GM12872 (cell line): ENCODE measurements at regions not wholly inside any gene's neighbourhood (a gene's known extent, or its start where the extent isn't known, plus 50 kb on each side); places are given as distances from the start of the nearest gene placed in this dataset.

ENCODE experiments used
- TF ChIP-seq, protein P1 (sequence below): IDR thresholded peaks from 3 replicates; pipeline ENCODE4 v1.5.1; 2011; ENCODE audit warnings: low read depth, mild to moderate bottlenecking, low read length, moderate library complexity; ENCODE audit not compliant: insufficient read depth

DNA sequence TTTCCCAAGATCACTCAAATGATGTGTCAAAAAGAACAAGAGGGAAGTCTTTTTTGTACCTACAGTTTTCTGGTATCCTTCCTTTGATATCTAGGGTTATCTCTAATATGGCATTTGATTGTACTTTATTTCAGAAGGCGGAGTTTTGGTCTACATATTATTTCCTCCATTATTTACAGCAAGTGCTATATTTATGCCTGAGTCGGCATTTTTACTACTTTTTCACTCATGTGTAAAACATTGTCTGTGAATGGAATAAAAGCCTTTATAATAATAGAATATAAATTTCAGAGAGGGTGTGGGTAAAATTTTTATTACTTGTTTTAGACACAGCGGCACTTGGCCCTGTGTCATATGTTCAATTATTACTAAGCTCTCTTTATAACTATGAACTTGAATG lies 398.4 kb downstream of the BCKDHB start:
- TF ChIP-seq, protein P1, sequence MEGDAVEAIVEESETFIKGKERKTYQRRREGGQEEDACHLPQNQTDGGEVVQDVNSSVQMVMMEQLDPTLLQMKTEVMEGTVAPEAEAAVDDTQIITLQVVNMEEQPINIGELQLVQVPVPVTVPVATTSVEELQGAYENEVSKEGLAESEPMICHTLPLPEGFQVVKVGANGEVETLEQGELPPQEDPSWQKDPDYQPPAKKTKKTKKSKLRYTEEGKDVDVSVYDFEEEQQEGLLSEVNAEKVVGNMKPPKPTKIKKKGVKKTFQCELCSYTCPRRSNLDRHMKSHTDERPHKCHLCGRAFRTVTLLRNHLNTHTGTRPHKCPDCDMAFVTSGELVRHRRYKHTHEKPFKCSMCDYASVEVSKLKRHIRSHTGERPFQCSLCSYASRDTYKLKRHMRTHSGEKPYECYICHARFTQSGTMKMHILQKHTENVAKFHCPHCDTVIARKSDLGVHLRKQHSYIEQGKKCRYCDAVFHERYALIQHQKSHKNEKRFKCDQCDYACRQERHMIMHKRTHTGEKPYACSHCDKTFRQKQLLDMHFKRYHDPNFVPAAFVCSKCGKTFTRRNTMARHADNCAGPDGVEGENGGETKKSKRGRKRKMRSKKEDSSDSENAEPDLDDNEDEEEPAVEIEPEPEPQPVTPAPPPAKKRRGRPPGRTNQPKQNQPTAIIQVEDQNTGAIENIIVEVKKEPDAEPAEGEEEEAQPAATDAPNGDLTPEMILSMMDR: no peak

DNA sequence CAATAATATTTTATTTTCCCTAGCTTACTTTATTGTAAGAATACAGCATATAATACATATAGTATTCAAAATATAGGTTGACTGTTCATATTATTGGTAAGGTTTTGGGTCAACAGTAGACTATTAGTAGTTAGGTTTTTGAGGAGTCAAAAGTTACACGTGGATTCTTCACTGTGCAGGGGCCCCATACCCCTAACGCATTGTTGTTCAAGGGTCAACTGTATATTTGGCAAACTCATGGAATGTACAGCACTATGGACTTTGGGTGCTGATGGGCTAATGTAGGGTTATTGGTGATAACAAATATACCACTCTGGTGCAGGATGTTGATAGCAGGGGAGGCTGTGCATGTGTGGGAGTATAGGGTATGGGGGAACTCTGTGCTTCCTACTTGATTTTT lies 397.2 kb downstream of the BCKDHB start:
- TF ChIP-seq, protein P1: no peak

DNA sequence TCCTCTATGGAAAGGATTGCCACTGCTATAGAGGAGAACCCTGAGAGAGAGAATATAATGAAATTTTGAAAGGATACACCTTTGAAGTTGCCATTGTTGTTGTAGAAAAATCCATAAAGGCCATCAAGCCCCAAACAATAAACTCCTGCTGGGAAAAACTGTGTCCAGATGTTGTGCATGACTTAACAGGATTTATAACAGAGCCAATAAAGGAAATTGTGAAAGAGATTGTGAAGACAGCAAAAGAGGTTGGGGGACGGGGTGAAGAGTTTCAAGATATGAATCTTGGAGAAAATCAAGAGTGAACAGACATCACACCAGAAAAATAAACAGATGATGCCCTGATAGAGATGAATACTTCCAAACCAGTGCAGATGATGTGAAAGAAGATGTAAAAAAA lies 396.4 kb downstream of the BCKDHB start:
- TF ChIP-seq, protein P1: no peak

DNA sequence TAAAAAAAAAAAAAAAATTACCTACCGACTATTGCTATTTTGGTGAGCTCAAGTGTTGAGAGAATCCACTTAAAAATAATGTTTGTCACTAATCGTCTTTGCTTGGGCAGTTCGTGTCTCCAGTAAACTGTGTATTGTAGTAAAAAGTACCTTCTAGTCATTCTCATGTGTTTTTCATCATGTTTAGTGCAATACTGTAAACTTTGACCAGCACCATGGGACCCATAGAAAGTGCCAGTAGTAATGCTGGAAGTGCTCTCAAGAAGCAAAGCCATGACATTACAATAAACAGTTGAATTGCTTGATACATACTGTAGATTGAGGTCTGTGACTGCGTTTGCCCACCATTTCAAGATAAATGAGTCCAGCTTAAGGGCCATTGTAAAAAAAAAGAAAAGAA lies 395.2 kb downstream of the BCKDHB start:
- TF ChIP-seq, protein P1: no peak

DNA sequence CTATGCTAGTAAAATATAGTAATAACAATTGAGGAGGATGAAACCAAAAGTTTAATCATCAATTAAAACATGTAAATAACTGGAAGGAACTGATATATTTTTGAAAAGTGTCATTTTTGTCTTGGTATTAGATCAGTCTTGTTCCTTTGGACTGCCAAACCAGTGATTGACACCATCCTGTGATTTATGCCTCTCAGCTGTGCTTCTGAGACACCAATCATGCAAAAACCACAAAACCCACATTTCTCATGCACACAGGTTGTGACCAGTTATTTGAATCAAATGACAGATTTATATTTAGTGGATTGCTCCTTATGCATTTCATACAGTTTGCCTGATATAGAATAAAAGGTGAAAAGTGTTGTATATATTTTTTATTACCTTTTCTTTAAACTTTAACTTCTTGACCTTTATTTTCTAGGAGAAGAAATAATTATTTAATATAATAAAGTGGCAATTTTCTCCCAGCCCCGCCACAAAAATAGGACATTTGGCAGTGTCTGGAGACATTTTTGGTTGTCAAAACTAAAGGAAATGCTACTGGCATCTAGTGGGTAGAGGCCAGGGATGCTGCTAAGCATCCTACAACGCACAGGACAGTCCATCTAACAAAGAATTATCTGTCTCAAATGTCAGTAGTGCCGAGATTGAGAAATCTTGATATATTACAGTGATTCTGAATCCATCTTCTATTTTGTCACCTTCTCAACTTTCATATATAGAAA lies 383.6 kb downstream of the BCKDHB start:
- TF ChIP-seq, protein P1: no peak

DNA sequence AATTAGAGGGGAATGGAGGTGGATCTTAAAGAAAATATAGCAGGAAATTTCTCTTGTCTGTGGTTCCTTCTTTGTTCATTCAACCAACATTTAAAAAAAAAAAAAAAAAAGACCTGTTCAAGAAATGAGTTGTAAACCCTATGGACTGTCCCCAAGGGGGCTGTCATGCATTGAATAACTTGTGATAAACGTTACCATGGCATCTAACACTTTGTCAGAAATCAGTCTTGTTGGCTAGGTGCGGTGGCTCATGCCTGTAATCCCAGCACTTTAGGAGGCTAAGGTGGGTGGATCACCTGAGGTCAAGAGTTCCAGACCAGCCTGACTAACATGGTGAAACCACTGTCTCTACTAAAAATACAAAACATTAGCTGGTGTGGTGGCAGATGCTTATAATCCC lies 381.7 kb downstream of the BCKDHB start:
- TF ChIP-seq, protein P1: no peak

DNA sequence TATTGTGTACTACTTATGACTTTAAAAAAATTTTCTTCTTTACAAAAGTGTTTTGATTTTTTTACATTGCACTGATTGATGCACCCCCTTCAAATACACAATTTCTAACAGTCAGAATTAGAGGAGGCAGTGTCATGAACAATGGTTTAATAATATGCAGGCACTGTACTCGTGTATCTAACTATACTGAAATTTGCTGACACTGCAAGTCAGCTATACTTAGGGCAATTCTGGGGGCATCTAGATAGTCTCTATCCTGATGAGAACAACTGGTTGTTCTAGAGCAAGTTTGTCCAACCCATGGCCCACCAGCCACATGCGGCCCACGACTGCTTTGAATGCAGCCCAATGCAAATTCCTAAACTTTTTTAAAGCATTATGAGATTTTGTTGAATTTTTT lies 375.6 kb downstream of the BCKDHB start:
- TF ChIP-seq, protein P1: no peak
